Tongue (tissue), 2 donors: ENCODE measurements at regions not wholly inside any gene's neighbourhood (a gene's known extent, or its start where the extent isn't known, plus 50 kb on each side); places are given as distances from the start of the nearest gene placed in this dataset. TPM values are rescaled to one million over a fixed set of nuclear protein-coding genes. Genes with fewer than 3 reads are reported as not detected.

Experiments
- DNase-seq: peaks from one replicate; pipeline ENCODE4 v3.0.0-alpha.2; 2015
- small RNA-seq: library from RNA; depleted of rRNA; stranded (forward); fragments of <200 nt; gene quantifications from one replicate; pipeline ENCODE3, GENCODE V24; 2014; ENCODE audit warnings: low replicate concordance

GRCh38 chr4:114539985-114540384, 58.6 kb upstream of the UGT8 start:
- no peak for DNase-seq

GRCh38 chr4:114547340-114548134, 51.1 kb upstream of the UGT8 start:
- no peak for DNase-seq

Small RNAs in the stretch of these regions (small RNA-seq; reads per million reads assigned to genes)
- not detected for gene AC093815.1
